H1 (cell line): ENCODE measurements at regions not wholly inside any gene's neighbourhood (a gene's known extent, or its start where the extent isn't known, plus 50 kb on each side); places are given as distances from the start of the nearest gene placed in this dataset.

ENCODE experiments used
- CTCF ChIA-PET: fragments of 300-600 bp; sonication (Branson Sonifier 250); formaldehyde crosslinking; loops from one replicate; lab custom pipeline; 2021; ENCODE audit not compliant: partially characterized antibody; lab: Charles Lee
- POLR2A ChIA-PET: fragments of 300-600 bp; sonication (Branson Sonifier 250); formaldehyde crosslinking; loops from one replicate; lab custom pipeline; 2021; ENCODE audit warnings: inconsistent platforms; ENCODE audit not compliant: partially characterized antibody; lab: Charles Lee
- DNase-seq, 2 experiments: peaks; one replicate each; pipeline versions ENCODE4 v3.0.0 to v3.0.0-alpha.2; 2010 to 2022; ENCODE audit warnings: low spot score in 2 of 2, low read depth in 1 of 2, mixed read lengths in 1 of 2
- FAIRE-seq: peaks from 2 replicates; lab custom pipeline; 2011; peaks lifted over from hg19 to GRCh38; lab: Jason Lieb, UNC
- H2AFZ ChIP-seq: 2 replicates; pipeline ENCODE4 v1.8.1; 2012; ENCODE audit warnings: low read length, inconsistent platforms
- H2AK5ac ChIP-seq: 2 replicates; pipeline ENCODE4 v1.6.1; 2013; ENCODE audit warnings: low read depth, low read length
- H2BK120ac ChIP-seq: replicated peaks from 2 replicates; pipeline ENCODE3; 2013; ENCODE audit warnings: low read depth, low read length, inconsistent platforms
- H2BK12ac ChIP-seq: 2 replicates; pipeline ENCODE4 v1.6.1; 2013; ENCODE audit warnings: low read depth, low read length
- H2BK15ac ChIP-seq: 2 replicates; pipeline ENCODE4 v1.6.1; 2013; ENCODE audit warnings: low read length
- H2BK20ac ChIP-seq: 2 replicates; pipeline ENCODE4 v1.6.1; 2013; ENCODE audit warnings: low read length
- H2BK5ac ChIP-seq: 2 replicates; pipeline ENCODE4 v1.6.1; 2013; ENCODE audit warnings: low read depth, low read length
- H3K14ac ChIP-seq: 2 replicates; pipeline ENCODE4 v1.6.1; 2013; ENCODE audit warnings: inconsistent platforms; ENCODE audit not compliant: insufficient read length
- H3K18ac ChIP-seq: 2 replicates; pipeline ENCODE4 v1.6.1; 2013; ENCODE audit warnings: low read length; ENCODE audit errors: extremely low read depth
- H3K23ac ChIP-seq: 2 replicates; pipeline ENCODE4 v1.6.1; 2013; ENCODE audit warnings: inconsistent platforms; ENCODE audit not compliant: insufficient read length
- H3K23me2 ChIP-seq: 2 replicates; pipeline ENCODE4 v1.6.1; 2013; ENCODE audit warnings: low read depth, low read length
- H3K27ac ChIP-seq: 2 replicates; pipeline ENCODE4 v1.6.1; 2011; ENCODE audit warnings: low read depth, low read length, inconsistent platforms
- H3K27me3 ChIP-seq, 4 experiments: replicated peaks in 1 of 4; 1 replicate in 1 of 4; 2 replicates in 3 of 4; pipeline versions ENCODE4 v1.6.1 to v1.8.1; 2011 to 2013; ENCODE audit warnings: low read length in 3 of 4, mild to moderate bottlenecking in 3 of 4, inconsistent platforms in 2 of 4, mixed read lengths in 2 of 4, moderate library complexity in 1 of 4; ENCODE audit not compliant: control insufficient read depth in 3 of 4, insufficient read depth in 3 of 4; ENCODE audit errors: extremely low read depth in 1 of 4
- H3K36me3 ChIP-seq, 4 experiments: 2 replicates each; pipeline versions ENCODE4 v1.6.1 to v1.8.1; 2011 to 2013; ENCODE audit warnings: mild to moderate bottlenecking in 4 of 4, low read length in 3 of 4, moderate library complexity in 2 of 4, control low read depth in 1 of 4, inconsistent platforms in 1 of 4; ENCODE audit not compliant: insufficient read depth in 4 of 4, control insufficient read depth in 2 of 4
- H3K4ac ChIP-seq: replicated peaks from 2 replicates; pipeline ENCODE3; 2013; ENCODE audit warnings: low read length, low read depth, mixed read lengths, inconsistent platforms; ENCODE audit not compliant: insufficient read length
- H3K4me1 ChIP-seq, 4 experiments: replicated peaks in 1 of 4; 1 replicate in 1 of 4; 2 replicates in 3 of 4; pipeline versions ENCODE4 v1.6.1 to v1.8.1; 2011 to 2013; ENCODE audit warnings: low read length in 3 of 4, inconsistent platforms in 2 of 4, mixed read lengths in 1 of 4; ENCODE audit not compliant: insufficient read depth in 4 of 4, control insufficient read depth in 3 of 4
- H3K4me2 ChIP-seq, 2 experiments: 2 replicates each; pipeline versions ENCODE4 v1.6.1 to v1.8.1; 2011 to 2013; ENCODE audit warnings: low read depth in 2 of 2, low read length in 2 of 2, control low read depth in 1 of 2, inconsistent platforms in 1 of 2, mild to moderate bottlenecking in 1 of 2; ENCODE audit not compliant: insufficient read depth in 1 of 2
- H3K4me3 ChIP-seq, 4 experiments: fragments of 200-600, 300-600 bp in 1 of 4; sonication (generic), shearing (Covaris generic), sonication (Bioruptor Twin) in 1 of 4; 2 replicates each; pipeline versions ENCODE4 v1.5.1 to v1.8.1; 2011 to 2016; ENCODE audit warnings: low read length in 4 of 4, low read depth in 3 of 4, control low read depth in 2 of 4, inconsistent platforms in 2 of 4, mild to moderate bottlenecking in 2 of 4, mixed read lengths in 1 of 4, moderate library complexity in 1 of 4; ENCODE audit not compliant: insufficient read depth in 2 of 4; ENCODE audit errors: extremely low read depth in 1 of 4
- H3K56ac ChIP-seq: replicated peaks from 2 replicates; pipeline ENCODE3; 2013; ENCODE audit warnings: low read depth, mild to moderate bottlenecking, mixed read lengths, low read length, inconsistent platforms; ENCODE audit not compliant: insufficient read length
- H3K79me1 ChIP-seq: 2 replicates; pipeline ENCODE4 v1.6.1; 2013; ENCODE audit warnings: low read depth, low read length, control low read depth
- H3K79me2 ChIP-seq, 2 experiments: 2 replicates each; pipeline versions ENCODE4 v1.6.1 to v1.8.1; 2012 to 2013; ENCODE audit warnings: low read length in 2 of 2, mild to moderate bottlenecking in 2 of 2, inconsistent platforms in 1 of 2; ENCODE audit not compliant: insufficient read depth in 2 of 2, control insufficient read depth in 1 of 2
- H3K9ac ChIP-seq, 4 experiments: replicated peaks in 1 of 4; 1 replicate in 1 of 4; 2 replicates in 3 of 4; pipeline versions ENCODE4 v1.6.1 to v1.8.1; 2011 to 2013; ENCODE audit warnings: low read depth in 3 of 4, low read length in 3 of 4, control low read depth in 2 of 4, mild to moderate bottlenecking in 2 of 4, moderate library complexity in 2 of 4, inconsistent platforms in 1 of 4; ENCODE audit errors: extremely low read depth in 1 of 4
- H3K9me3 ChIP-seq, 2 experiments: 2 replicates each; pipeline versions ENCODE4 v1.6.1 to v1.8.1; 2012 to 2013; ENCODE audit warnings: mild to moderate bottlenecking in 2 of 2, moderate library complexity in 2 of 2, control low read depth in 1 of 2, inconsistent platforms in 1 of 2, low read depth in 1 of 2, low read length in 1 of 2, mixed read lengths in 1 of 2; ENCODE audit not compliant: insufficient read depth in 2 of 2
- H4K20me1 ChIP-seq, 2 experiments: replicated peaks in 1 of 2; 2 replicates each; pipeline versions ENCODE3 to v1.8.1; 2011 to 2013; ENCODE audit warnings: inconsistent platforms in 2 of 2, low read length in 2 of 2, mild to moderate bottlenecking in 1 of 2; ENCODE audit not compliant: insufficient read depth in 2 of 2, control insufficient read depth in 1 of 2
- H4K5ac ChIP-seq: 2 replicates; pipeline ENCODE4 v1.6.1; 2013; ENCODE audit warnings: low read length, low read depth, mixed read lengths, inconsistent platforms; ENCODE audit not compliant: insufficient read length
- H4K8ac ChIP-seq: 2 replicates; pipeline ENCODE4 v1.8.0; 2013; ENCODE audit warnings: mild to moderate bottlenecking, moderate library complexity, low read length, inconsistent platforms; ENCODE audit not compliant: insufficient read depth; ENCODE audit errors: extremely low read depth
- H4K91ac ChIP-seq: replicated peaks from 2 replicates; pipeline ENCODE3; 2013; ENCODE audit warnings: low read length, mixed read lengths, inconsistent platforms; ENCODE audit not compliant: insufficient read length
- KDM4A ChIP-seq: IDR thresholded peaks from one replicate; pipeline ENCODE4 v1.7.1; 2012; ENCODE audit warnings: low read depth, mild to moderate bottlenecking, moderate library complexity, low read length, inconsistent platforms; ENCODE audit not compliant: severe bottlenecking
- POU5F1 ChIP-seq: IDR thresholded peaks from 2 replicates; pipeline ENCODE4 v1.6.1; 2011; ENCODE audit warnings: low read depth, mild to moderate bottlenecking, low read length, moderate library complexity
- RBBP5 ChIP-seq: IDR thresholded peaks from 2 replicates; pipeline ENCODE4 v1.7.1; 2012; ENCODE audit warnings: low read depth, mild to moderate bottlenecking, inconsistent platforms, low read length, moderate library complexity, borderline replicate concordance
- SP1 ChIP-seq: IDR thresholded peaks from 2 replicates; pipeline ENCODE4 v1.6.1; 2011; ENCODE audit warnings: low read depth, low read length
- WGBS, 2 experiments: shearing (Covaris generic) in 1 of 2; methylation state at CpG; one replicate each; pipeline versions ENCODE4 v1.1.6 to v1.1.7; 2013 to 2015; ENCODE audit warnings: low lambda C conversion rate in 2 of 2, mixed read lengths in 2 of 2, inconsistent platforms in 1 of 2, low coverage in 1 of 2, missing lambda C conversion rate in 1 of 2; ENCODE audit not compliant: insufficient replicate concordance in 2 of 2, insufficient coverage in 1 of 2, insufficient read length in 1 of 2; ENCODE audit errors: extremely low coverage in 1 of 2, missing lambda C conversion rate in 1 of 2; 5-methylcytosine and 5-hydroxymethylcytosine counted together
- TF ChIP-seq, protein P1 (sequence below): IDR thresholded peaks from 2 replicates; pipeline ENCODE4 v1.6.1; 2012; ENCODE audit warnings: inconsistent platforms

GRCh38 chr2:136246086-136246669 lies 128.2 kb upstream of the CXCR4 start:
- Histone ChIP-seq H4K91ac (no peak overlapping the region), H2BK15ac (peak overlapping the region; percentile 81; the same call in 1 of the 2 replicates), H3K23ac (no peak overlapping the region), H3K4me3 (peak overlapping the region in 1 of 4 experiments; percentile 0; a peak in 1 of 8 replicates), H4K20me1 (no peaks in the 10 kb centered on the region), H3K27ac (no peak overlapping the region), H3K9ac (0 out of 7 replicates have a peak overlapping the region, but pooled peaks of 1 of the 4 experiments have one; percentile 10), H3K23me2 (no peaks in the 10 kb centered on the region), H2BK5ac (peak overlapping the region; percentile 48; the same call in 1 of the 2 replicates), H2BK120ac (no peak overlapping the region), H3K79me1 (no peaks in the 10 kb centered on the region), H4K8ac (peak overlapping the region; percentile 73; the same call in 1 of the 2 replicates), H3K79me2 (no peaks in the 10 kb centered on the region), H3K56ac (no peak overlapping the region), H3K27me3 (no peaks in the 10 kb centered on the region), H2AFZ (peak overlapping the region; percentile 81; the same call in 1 of the 2 replicates), H3K4me2 (peak overlapping the region; percentile 28 to 46; a peak in 3 of 4 replicates), H3K4ac (no peak overlapping the region), H3K18ac (0 out of 2 replicates have a peak overlapping the region, but pooled peaks have one; percentile 48), H2BK12ac (no peak overlapping the region), H3K14ac (no peak overlapping the region), H2AK5ac (no peak overlapping the region), H3K9me3 (no peaks in the 10 kb centered on the region), H4K5ac (no peak overlapping the region), H3K36me3 (no peaks in the 10 kb centered on the region), H2BK20ac (peak overlapping the region; percentile 72; the same call in 1 of the 2 replicates), H3K4me1 (peaks cover 0 to 6% (median 1%) of the 10 kb centered on the region in 4 experiments; a peak in 3 of 7 replicates)
- POLR2A ChIA-PET = no interaction called here
- DNase-seq = peak in 1 of 2 experiments; percentile 58
- 49% methylated on average over 13 of the region's 15 CpGs; no CpG with 5 or more reads in 1 of the 2 experiments for WGBS, 2 experiments
- CTCF ChIA-PET = interaction anchor here (0.6 to 1.1 kb wide), 2 partner anchors 119 to 351 kb away, joined by 3 to 4 read pairs; no protein-coding TSS in a partner anchor
- peak; percentile 17 for TF ChIP-seq KDM4A
- TF ChIP-seq POU5F1 = no peak
- 0 out of 2 replicates have a peak, but pooled peaks have one; percentile 6 for TF ChIP-seq SP1
- TF ChIP-seq, protein P1, sequence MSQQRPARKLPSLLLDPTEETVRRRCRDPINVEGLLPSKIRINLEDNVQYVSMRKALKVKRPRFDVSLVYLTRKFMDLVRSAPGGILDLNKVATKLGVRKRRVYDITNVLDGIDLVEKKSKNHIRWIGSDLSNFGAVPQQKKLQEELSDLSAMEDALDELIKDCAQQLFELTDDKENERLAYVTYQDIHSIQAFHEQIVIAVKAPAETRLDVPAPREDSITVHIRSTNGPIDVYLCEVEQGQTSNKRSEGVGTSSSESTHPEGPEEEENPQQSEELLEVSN = 0 out of 2 replicates have a peak, but pooled peaks have one; percentile 26
- TF ChIP-seq RBBP5 = peak; percentile 45; the same call in 1 of the 2 replicates
- FAIRE-seq = no peak
